A549 (cell line): ENCODE measurements at regions not wholly inside any gene's neighbourhood (a gene's known extent, or its start where the extent isn't known, plus 50 kb on each side); places are given as distances from the start of the nearest gene placed in this dataset.

Source experiments
- ATAC-seq, 2 experiments: fragments of 200-7000 bp in 1 of 2; fragments of >200 bp in 1 of 2; cut with Nextera tagmentation in 1 of 2; cut with Tn5 transposase in 1 of 2; 3 replicates each; pipeline versions ENCODE4 v1.8.0 to v1.9.1; 2018 to 2020; ENCODE audit warnings: mild to moderate bottlenecking in 1 of 2, moderate library complexity in 1 of 2
- CTCF ChIA-PET: fragments of 300-600 bp; sonication (Branson Sonifier 250); formaldehyde crosslinking; extraction: SDS; loops from one replicate; lab custom pipeline; 2021; ENCODE audit warnings: antibody characterized with exemption, inconsistent platforms; lab: Yijun Ruan, JAX
- POLR2A ChIA-PET: fragments of 350-600 bp; formaldehyde crosslinking; extraction: SDS; loops from one replicate; lab custom pipeline; 2021; ENCODE audit warnings: antibody characterized with exemption, inconsistent platforms; lab: Yijun Ruan, JAX
- DNase-seq, 2 experiments: peaks; one replicate each; pipeline versions ENCODE4 v3.0.0 to v3.0.0-alpha.2; 2011 to 2016; ENCODE audit warnings: low read depth in 1 of 2, low spot score in 1 of 2
- FAIRE-seq: peaks from 2 replicates; lab custom pipeline; 2011; peaks lifted over from hg19 to GRCh38; lab: Jason Lieb, UNC
- H3K27ac ChIP-seq, 2 experiments: fragments of >200 bp; sonication (Bioruptor Twin); formaldehyde crosslinking; 3 replicates each; pipeline ENCODE4 v1.5.1; 2016 to 2017
- H3K4me1 ChIP-seq: fragments of >200 bp; sonication (Bioruptor Twin); formaldehyde crosslinking; 3 replicates; pipeline ENCODE4 v1.6.1; 2016
- H3K4me2 ChIP-seq: fragments of >200 bp; sonication (Bioruptor Twin); formaldehyde crosslinking; 3 replicates; pipeline ENCODE4 v1.6.1; 2016
- H3K4me3 ChIP-seq: fragments of >200 bp; sonication (Bioruptor Twin); formaldehyde crosslinking; 3 replicates; pipeline ENCODE4 v1.5.1; 2016
- H3K9me3 ChIP-seq: fragments of >200 bp; sonication (Bioruptor Twin); formaldehyde crosslinking; 3 replicates; pipeline ENCODE4 v1.6.1; 2016
- ATOH8 ChIP-seq: fragments of 250-450 bp; sonication (Bioruptor Pico); IDR thresholded peaks from 2 replicates; pipeline ENCODE4 v1.5.0; 2020; ENCODE audit warnings: low read depth, mild to moderate bottlenecking, moderate library complexity
- BHLHE40 ChIP-seq: IDR thresholded peaks from 2 replicates; pipeline ENCODE4 v1.6.1; 2012; ENCODE audit warnings: low read depth, low read length, inconsistent platforms
- CBX2 ChIP-seq: fragments of 200-600 bp; sonication (generic); IDR thresholded peaks from 2 replicates; pipeline ENCODE4 v1.6.1; 2016; ENCODE audit warnings: low read depth, mild to moderate bottlenecking, borderline replicate concordance
- CBX8 ChIP-seq: fragments of 200-600 bp; sonication (generic); IDR thresholded peaks from 2 replicates; pipeline ENCODE4 v1.6.1; 2016
- CHD2 ChIP-seq: fragments of 150-350 bp; IDR thresholded peaks from 2 replicates; pipeline ENCODE4 v1.6.1; 2014; ENCODE audit warnings: low read length; ENCODE audit not compliant: partially characterized antibody
- CHD4 ChIP-seq: fragments of 200-600 bp; sonication (generic); IDR thresholded peaks from 2 replicates; pipeline ENCODE4 v1.6.1; 2016; ENCODE audit warnings: antibody characterized with exemption, mild to moderate bottlenecking, borderline replicate concordance
- CTCF ChIP-seq: fragments of >200 bp; sonication (Bioruptor Twin); formaldehyde crosslinking; IDR thresholded peaks from 3 replicates; pipeline ENCODE4 v1.5.1; 2016
- EHF ChIP-seq: fragments of 250-450 bp; sonication (Bioruptor Pico); IDR thresholded peaks from 2 replicates; pipeline ENCODE4 v1.5.0; 2020; ENCODE audit warnings: mild to moderate bottlenecking
- EP300 ChIP-seq, 2 experiments: fragments of >200 bp; sonication (Bioruptor Twin); formaldehyde crosslinking; IDR thresholded peaks; 2 replicates in 1 of 2; 3 replicates in 1 of 2; pipeline ENCODE4 v1.6.1; 2016 to 2017
- ESRRA ChIP-seq: fragments of 150-350 bp; IDR thresholded peaks from 2 replicates; pipeline ENCODE4 v1.6.1; 2014; ENCODE audit warnings: mild to moderate bottlenecking, low read length, borderline replicate concordance
- GATA3 ChIP-seq: IDR thresholded peaks from 2 replicates; pipeline ENCODE4 v1.6.1; 2012; ENCODE audit warnings: borderline replicate concordance
- HEYL ChIP-seq: fragments of 250-450 bp; sonication (Bioruptor Pico); IDR thresholded peaks from 2 replicates; pipeline ENCODE4 v1.8.0; 2021; ENCODE audit warnings: mild to moderate bottlenecking, moderate library complexity
- HMGXB4 ChIP-seq: fragments of 250-450 bp; sonication (Bioruptor Pico); IDR thresholded peaks from 2 replicates; pipeline ENCODE4 v1.5.0; 2021; ENCODE audit warnings: mild to moderate bottlenecking, moderate library complexity, borderline replicate concordance
- HOXB5 ChIP-seq: fragments of 250-450 bp; sonication (Bioruptor Pico); IDR thresholded peaks from 2 replicates; pipeline ENCODE4 v1.5.0; 2020; ENCODE audit warnings: mild to moderate bottlenecking, moderate library complexity
- MAFK ChIP-seq: fragments of 450-650 bp; IDR thresholded peaks from 2 replicates; pipeline ENCODE4 v1.6.1; 2014; ENCODE audit not compliant: partially characterized antibody
- MYC ChIP-seq: IDR thresholded peaks from 2 replicates; pipeline ENCODE4 v1.6.1; 2012; ENCODE audit warnings: mild to moderate bottlenecking, inconsistent platforms, low read length, improper control_type of control experiment, borderline replicate concordance
- NFE2L2 ChIP-seq: fragments of 150-350 bp; conservative IDR thresholded peaks from 2 replicates; pipeline ENCODE4 v1.6.1; 2014; ENCODE audit warnings: low read length
- NPAS2 ChIP-seq: fragments of 250-450 bp; sonication (Bioruptor Pico); IDR thresholded peaks from 2 replicates; pipeline ENCODE4 v1.8.0; 2022; ENCODE audit warnings: mild to moderate bottlenecking, moderate library complexity, borderline replicate concordance
- NR3C1 ChIP-seq: fragments of >200 bp; sonication (Bioruptor Twin); formaldehyde crosslinking; IDR thresholded peaks from 3 replicates; pipeline ENCODE4 v1.6.1; 2017
- RAD21 ChIP-seq, 2 experiments: fragments of >200 bp in 1 of 2; sonication (Bioruptor Twin) in 1 of 2; formaldehyde crosslinking in 1 of 2; IDR thresholded peaks in 1 of 2; conservative IDR thresholded peaks in 1 of 2; 2 replicates in 1 of 2; 3 replicates in 1 of 2; pipeline ENCODE4 v1.6.1; 2012 to 2018; ENCODE audit warnings: inconsistent platforms in 1 of 2
- REST ChIP-seq: fragments of 200-600 bp; sonication (generic); IDR thresholded peaks from 2 replicates; pipeline ENCODE4 v1.6.1; 2016; ENCODE audit warnings: antibody characterized with exemption, mild to moderate bottlenecking, moderate library complexity
- RNF2 ChIP-seq: fragments of 200-600 bp; sonication (generic); IDR thresholded peaks from 2 replicates; pipeline ENCODE4 v1.6.1; 2016; ENCODE audit warnings: low read depth, mild to moderate bottlenecking, antibody characterized with exemption, moderate library complexity, borderline replicate concordance
- SREBF2 ChIP-seq: fragments of 450-650 bp; IDR thresholded peaks from 2 replicates; pipeline ENCODE4 v1.6.1; 2014; ENCODE audit warnings: mild to moderate bottlenecking, moderate library complexity
- ZC3H11A ChIP-seq: fragments of 450-650 bp; IDR thresholded peaks from 2 replicates; pipeline ENCODE4 v1.6.1; 2014; ENCODE audit warnings: antibody characterized with exemption, mild to moderate bottlenecking
- WGBS: methylation state at CpG from one replicate; pipeline ENCODE4 v1.1.6; 2017; ENCODE audit errors: missing lambda C conversion rate; 5-methylcytosine and 5-hydroxymethylcytosine counted together

GRCh38 chr4:106497271-106497670 lies 128.7 kb upstream of the GIMD1 start:
- DNase-seq = no peak
- ChIA-PET POLR2A (no interaction called here), CTCF (no interaction called here)
- Histone ChIP-seq H3K4me3 (no peak overlapping the region), H3K4me1 (no peaks in the 10 kb centered on the region), H3K9me3 (no peaks in the 10 kb centered on the region), H3K27ac (no peak overlapping the region), H3K4me2 (no peak overlapping the region)
- 46% methylated on average over 3 of the region's 3 CpGs for WGBS
- no peak for ATAC-seq
- TF ChIP-seq BHLHE40 (no peak), EHF (CRISPR knock-in tag) (no peak), RAD21 (conservative IDR thresholded peaks at IDR 0.05 in 1 of 2, IDR thresholded peaks at IDR 0.05 in 1 of 2) (no peak), SREBF2 (no peak), HMGXB4 (CRISPR knock-in tag) (no peak), HOXB5 (no peak), ATOH8 (CRISPR knock-in tag) (no peak), NR3C1 (no peak), CTCF (no peak), NPAS2 (CRISPR knock-in tag) (no peak), ESRRA (no peak)
- no peak for FAIRE-seq

GRCh38 chr4:106496061-106496460 lies 127.5 kb upstream of the GIMD1 start:
- no peak for ATAC-seq
- ChIA-PET CTCF (no interaction called here), POLR2A (no interaction called here)
- FAIRE-seq = no peak
- no peaks in the 10 kb centered on the region for H3K9me3 ChIP-seq
- H3K4me3 ChIP-seq = no peak overlapping the region
- H3K27ac ChIP-seq = no peak overlapping the region
- no peak for TF ChIP-seq NFE2L2
- TF ChIP-seq GATA3 = no peak
- TF ChIP-seq REST = no peak
- no peak for TF ChIP-seq RNF2
- no peak for TF ChIP-seq CHD2
- no peak for TF ChIP-seq CHD4
- no peak for TF ChIP-seq MYC
- TF ChIP-seq MAFK = no peak
- no peak for TF ChIP-seq HEYL (CRISPR knock-in tag)
- no peak for TF ChIP-seq CTCF
- TF ChIP-seq ATOH8 (CRISPR knock-in tag) = no peak
- TF ChIP-seq ZC3H11A = no peak
- no peak for TF ChIP-seq CBX2
- no peak for TF ChIP-seq EHF (CRISPR knock-in tag)
- no peak for TF ChIP-seq CBX8
- TF ChIP-seq EP300 (IDR thresholded peaks at IDR 0.05) = no peak
- TF ChIP-seq, all 56 proteins: peak for 0
- DNase-seq = no peak
- Histone ChIP-seq H3K4me1 (no peaks in the 10 kb centered on the region), H3K4me2 (no peak overlapping the region)
